ENCODE measurements at regions not wholly inside any gene's neighbourhood (a gene's known extent, or its start where the extent isn't known, plus 50 kb on each side); places are given as distances from the start of the nearest gene placed in this dataset.
"Not testable (repeated sequence)": the region's sequence is repeated elsewhere in the genome, so short reads cannot be mapped to it uniquely, and the experiment has no call there.

DNA sequence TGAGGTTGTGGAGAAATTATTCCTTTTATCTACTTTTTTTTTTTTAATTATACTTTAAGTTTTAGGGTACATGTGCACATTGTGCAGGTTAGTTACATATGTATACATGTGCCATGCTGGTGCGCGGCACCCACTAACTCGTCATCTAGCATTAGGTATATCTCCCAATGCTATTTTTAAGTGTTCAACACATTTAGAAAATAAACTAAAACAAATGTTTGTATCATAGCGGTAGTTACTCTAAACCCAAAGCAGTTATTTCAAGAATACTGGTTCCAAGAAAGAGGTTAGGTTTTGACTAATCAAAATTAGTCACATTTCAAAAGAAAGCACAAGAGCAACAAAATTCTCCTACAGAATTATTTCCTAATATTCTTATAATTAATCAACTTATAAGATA is 119.5 kb upstream of the SEM1 start:
- H4K20me1 ChIP-seq (ENCODE audit: insufficient read depth); H2AFZ ChIP-seq (ENCODE audit: low read depth, low read length, poor library complexity, severe bottlenecking); BruUV-seq (replicated peaks); intact Hi-C loops (cut with micrococcal nuclease); H3K9ac ChIP-seq (ENCODE audit: low read length); POLR2A ChIA-PET; H3K4me3 ChIP-seq (replicated peaks in 1 of 2; ENCODE audit: low read depth in 1 of 2, low read length in 2 of 2); H3K9me2 ChIP-seq (ENCODE audit: insufficient read depth); DNase-seq (ENCODE audit: low read depth, low spot score); CTCF ChIA-PET; H3K4me1 ChIP-seq (ENCODE audit: control insufficient read depth in 1 of 2, insufficient read depth in 2 of 2, low read length in 2 of 2); ATAC-seq; H3K27ac ChIP-seq (ENCODE audit: low read depth, low read length); H3K79me2 ChIP-seq (ENCODE audit: insufficient read depth, low read length); RAD21 ChIA-PET (ENCODE audit: low non-redundant PET in 1 of 2, low total read pairs in 2 of 2, uncharacterized antibody in 2 of 2, unreplicated experiment in 2 of 2); H3K9me3 ChIP-seq (ENCODE audit: control insufficient read depth in 1 of 2, insufficient read depth in 1 of 2, low read depth in 1 of 2, low read length in 2 of 2); H3K4me2 ChIP-seq (ENCODE audit: low read length); H3K36me3 ChIP-seq (ENCODE audit: control insufficient read depth in 1 of 2, insufficient read depth in 2 of 2, low read length in 2 of 2): not testable (repeated sequence)
- peaks cover 14% of the 10 kb centered on the region; the same call in 1 of the 2 replicates for H3K27me3 ChIP-seq (ENCODE audit: insufficient read depth, low read length)

GRCh38 chr7:96831446-96831845 is 121.8 kb upstream of the SEM1 start:
- no TSS peak for BruUV-seq (replicated peaks)
- Histone ChIP-seq H3K4me2 (ENCODE audit: low read length) (no peak overlapping the region), H3K36me3 (ENCODE audit: control insufficient read depth in 1 of 2, insufficient read depth in 2 of 2, low read length in 2 of 2) (no peaks in the 10 kb centered on the region), H3K79me2 (ENCODE audit: insufficient read depth, low read length) (no peaks in the 10 kb centered on the region), H2AFZ (ENCODE audit: low read depth, low read length, poor library complexity, severe bottlenecking) (no peak overlapping the region), H3K4me3 (replicated peaks in 1 of 2; ENCODE audit: low read depth in 1 of 2, low read length in 2 of 2) (no peak overlapping the region), H3K27me3 (ENCODE audit: insufficient read depth, low read length) (peaks cover 21% of the 10 kb centered on the region; the same call in 1 of the 2 replicates), H3K9me3 (ENCODE audit: control insufficient read depth in 1 of 2, insufficient read depth in 1 of 2, low read depth in 1 of 2, low read length in 2 of 2) (no peaks in the 10 kb centered on the region), H3K9ac (ENCODE audit: low read length) (no peak overlapping the region), H4K20me1 (ENCODE audit: insufficient read depth) (no peaks in the 10 kb centered on the region), H3K9me2 (ENCODE audit: insufficient read depth) (no peaks in the 10 kb centered on the region), H3K4me1 (ENCODE audit: control insufficient read depth in 1 of 2, insufficient read depth in 2 of 2, low read length in 2 of 2) (no peaks in the 10 kb centered on the region), H3K27ac (ENCODE audit: low read depth, low read length) (no peak overlapping the region)
- ATAC-seq: no peak
- POLR2A ChIA-PET: interaction anchor here (1.0 kb wide), 1 partner anchor 9 kb away, joined by 4 read pairs; no protein-coding TSS in a partner anchor
- CTCF ChIA-PET: no interaction called here
- intact Hi-C loops (cut with micrococcal nuclease): no loop called here
- no peak for DNase-seq (ENCODE audit: low read depth, low spot score)
- RAD21 ChIA-PET (ENCODE audit: low non-redundant PET in 1 of 2, low total read pairs in 2 of 2, uncharacterized antibody in 2 of 2, unreplicated experiment in 2 of 2): no interaction called here
- TF ChIP-seq SRF (IDR thresholded peaks at IDR 0.05; ENCODE audit: low read depth) (no peak), SP1 (IDR thresholded peaks at IDR 0.05; ENCODE audit: low read depth) (no peak), RAD21 (IDR thresholded peaks at IDR 0.05; ENCODE audit: low read depth) (no peak), POLR2A (IDR thresholded peaks at IDR 0.05; ENCODE audit: borderline replicate concordance, extremely low read depth, insufficient read depth, insufficient read length) (no peak), CEBPB (IDR thresholded peaks at IDR 0.05; ENCODE audit: low read depth) (no peak), ELF1 (IDR thresholded peaks at IDR 0.05; ENCODE audit: borderline replicate concordance, low read depth) (no peak), EGR1 (IDR thresholded peaks at IDR 0.05; ENCODE audit: low read depth) (no peak), JUND (IDR thresholded peaks at IDR 0.05) (no peak), EZH2phosphoT487 (IDR thresholded peaks at IDR 0.05; ENCODE audit: borderline replicate concordance) (no peak), TCF7L2 (IDR thresholded peaks at IDR 0.05; ENCODE audit: borderline replicate concordance, extremely low read depth, insufficient read depth, insufficient read length) (no peak), CBX3 (IDR thresholded peaks at IDR 0.05; ENCODE audit: low read depth) (no peak), ZNF274 (IDR thresholded peaks at IDR 0.05; ENCODE audit: low read depth, low read length) (no peak), YY1 (IDR thresholded peaks at IDR 0.05; ENCODE audit: extremely low read depth, insufficient replicate concordance, low read depth, low read length) (no peak), ZFX (IDR thresholded peaks at IDR 0.05) (no peak)
- TF ChIP-seq, protein P1, sequence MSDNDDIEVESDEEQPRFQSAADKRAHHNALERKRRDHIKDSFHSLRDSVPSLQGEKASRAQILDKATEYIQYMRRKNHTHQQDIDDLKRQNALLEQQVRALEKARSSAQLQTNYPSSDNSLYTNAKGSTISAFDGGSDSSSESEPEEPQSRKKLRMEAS (IDR thresholded peaks at IDR 0.05): no peak
- TF ChIP-seq, protein P2, sequence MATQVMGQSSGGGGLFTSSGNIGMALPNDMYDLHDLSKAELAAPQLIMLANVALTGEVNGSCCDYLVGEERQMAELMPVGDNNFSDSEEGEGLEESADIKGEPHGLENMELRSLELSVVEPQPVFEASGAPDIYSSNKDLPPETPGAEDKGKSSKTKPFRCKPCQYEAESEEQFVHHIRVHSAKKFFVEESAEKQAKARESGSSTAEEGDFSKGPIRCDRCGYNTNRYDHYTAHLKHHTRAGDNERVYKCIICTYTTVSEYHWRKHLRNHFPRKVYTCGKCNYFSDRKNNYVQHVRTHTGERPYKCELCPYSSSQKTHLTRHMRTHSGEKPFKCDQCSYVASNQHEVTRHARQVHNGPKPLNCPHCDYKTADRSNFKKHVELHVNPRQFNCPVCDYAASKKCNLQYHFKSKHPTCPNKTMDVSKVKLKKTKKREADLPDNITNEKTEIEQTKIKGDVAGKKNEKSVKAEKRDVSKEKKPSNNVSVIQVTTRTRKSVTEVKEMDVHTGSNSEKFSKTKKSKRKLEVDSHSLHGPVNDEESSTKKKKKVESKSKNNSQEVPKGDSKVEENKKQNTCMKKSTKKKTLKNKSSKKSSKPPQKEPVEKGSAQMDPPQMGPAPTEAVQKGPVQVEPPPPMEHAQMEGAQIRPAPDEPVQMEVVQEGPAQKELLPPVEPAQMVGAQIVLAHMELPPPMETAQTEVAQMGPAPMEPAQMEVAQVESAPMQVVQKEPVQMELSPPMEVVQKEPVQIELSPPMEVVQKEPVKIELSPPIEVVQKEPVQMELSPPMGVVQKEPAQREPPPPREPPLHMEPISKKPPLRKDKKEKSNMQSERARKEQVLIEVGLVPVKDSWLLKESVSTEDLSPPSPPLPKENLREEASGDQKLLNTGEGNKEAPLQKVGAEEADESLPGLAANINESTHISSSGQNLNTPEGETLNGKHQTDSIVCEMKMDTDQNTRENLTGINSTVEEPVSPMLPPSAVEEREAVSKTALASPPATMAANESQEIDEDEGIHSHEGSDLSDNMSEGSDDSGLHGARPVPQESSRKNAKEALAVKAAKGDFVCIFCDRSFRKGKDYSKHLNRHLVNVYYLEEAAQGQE (IDR thresholded peaks at IDR 0.05; ENCODE audit: low read depth): no peak
- TF ChIP-seq, protein P3, sequence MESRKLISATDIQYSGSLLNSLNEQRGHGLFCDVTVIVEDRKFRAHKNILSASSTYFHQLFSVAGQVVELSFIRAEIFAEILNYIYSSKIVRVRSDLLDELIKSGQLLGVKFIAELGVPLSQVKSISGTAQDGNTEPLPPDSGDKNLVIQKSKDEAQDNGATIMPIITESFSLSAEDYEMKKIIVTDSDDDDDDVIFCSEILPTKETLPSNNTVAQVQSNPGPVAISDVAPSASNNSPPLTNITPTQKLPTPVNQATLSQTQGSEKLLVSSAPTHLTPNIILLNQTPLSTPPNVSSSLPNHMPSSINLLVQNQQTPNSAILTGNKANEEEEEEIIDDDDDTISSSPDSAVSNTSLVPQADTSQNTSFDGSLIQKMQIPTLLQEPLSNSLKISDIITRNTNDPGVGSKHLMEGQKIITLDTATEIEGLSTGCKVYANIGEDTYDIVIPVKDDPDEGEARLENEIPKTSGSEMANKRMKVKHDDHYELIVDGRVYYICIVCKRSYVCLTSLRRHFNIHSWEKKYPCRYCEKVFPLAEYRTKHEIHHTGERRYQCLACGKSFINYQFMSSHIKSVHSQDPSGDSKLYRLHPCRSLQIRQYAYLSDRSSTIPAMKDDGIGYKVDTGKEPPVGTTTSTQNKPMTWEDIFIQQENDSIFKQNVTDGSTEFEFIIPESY (IDR thresholded peaks at IDR 0.05; ENCODE audit: extremely low read depth, insufficient replicate concordance, low read length): no peak
